ENCODE measurements at regions not wholly inside any gene's neighbourhood (a gene's known extent, or its start where the extent isn't known, plus 50 kb on each side); places are given as distances from the start of the nearest gene placed in this dataset.

DNA sequence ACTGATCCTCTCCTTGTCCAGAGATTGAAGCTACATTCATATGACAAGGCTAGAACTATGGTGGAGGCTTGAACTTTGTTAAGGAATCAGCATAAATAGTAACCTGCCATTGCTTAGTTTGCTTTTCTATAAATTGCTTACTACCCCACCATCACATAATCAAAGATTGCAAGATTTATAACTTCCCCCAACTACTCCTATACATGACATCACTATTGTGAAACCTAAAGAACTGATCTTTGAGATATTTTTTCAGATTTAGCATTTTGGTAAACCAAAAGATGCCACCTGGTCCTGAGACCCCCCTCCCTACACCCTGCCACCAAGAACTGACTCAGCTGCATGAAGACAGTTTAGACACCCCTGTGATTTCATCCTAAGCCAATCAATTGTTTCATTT, 385.3 kb downstream of the CDC5L start:
- TF ChIP-seq EGR1 (IDR thresholded peaks at IDR 0.05) (no peak), NFIC (IDR thresholded peaks at IDR 0.05) (no peak), CEBPB (IDR thresholded peaks at IDR 0.05) (no peak), CREB1 (IDR thresholded peaks at IDR 0.05; ENCODE audit: low read depth) (no peak), TCF12 (IDR thresholded peaks at IDR 0.05; ENCODE audit: low read depth) (no peak), TEAD4 (IDR thresholded peaks at IDR 0.05) (no peak), TAF1 (IDR thresholded peaks at IDR 0.05; ENCODE audit: low read depth) (no peak), RAD21 (IDR thresholded peaks at IDR 0.05; ENCODE audit: low read depth) (no peak), ZBTB7A (IDR thresholded peaks at IDR 0.05; ENCODE audit: low read depth) (no peak)
- TF ChIP-seq, protein P1, sequence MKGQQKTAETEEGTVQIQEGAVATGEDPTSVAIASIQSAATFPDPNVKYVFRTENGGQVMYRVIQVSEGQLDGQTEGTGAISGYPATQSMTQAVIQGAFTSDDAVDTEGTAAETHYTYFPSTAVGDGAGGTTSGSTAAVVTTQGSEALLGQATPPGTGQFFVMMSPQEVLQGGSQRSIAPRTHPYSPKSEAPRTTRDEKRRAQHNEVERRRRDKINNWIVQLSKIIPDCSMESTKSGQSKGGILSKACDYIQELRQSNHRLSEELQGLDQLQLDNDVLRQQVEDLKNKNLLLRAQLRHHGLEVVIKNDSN (IDR thresholded peaks at IDR 0.05), result no peak
- TF ChIP-seq, protein P2, sequence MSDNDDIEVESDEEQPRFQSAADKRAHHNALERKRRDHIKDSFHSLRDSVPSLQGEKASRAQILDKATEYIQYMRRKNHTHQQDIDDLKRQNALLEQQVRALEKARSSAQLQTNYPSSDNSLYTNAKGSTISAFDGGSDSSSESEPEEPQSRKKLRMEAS (IDR thresholded peaks at IDR 0.05), result no peak

DNA sequence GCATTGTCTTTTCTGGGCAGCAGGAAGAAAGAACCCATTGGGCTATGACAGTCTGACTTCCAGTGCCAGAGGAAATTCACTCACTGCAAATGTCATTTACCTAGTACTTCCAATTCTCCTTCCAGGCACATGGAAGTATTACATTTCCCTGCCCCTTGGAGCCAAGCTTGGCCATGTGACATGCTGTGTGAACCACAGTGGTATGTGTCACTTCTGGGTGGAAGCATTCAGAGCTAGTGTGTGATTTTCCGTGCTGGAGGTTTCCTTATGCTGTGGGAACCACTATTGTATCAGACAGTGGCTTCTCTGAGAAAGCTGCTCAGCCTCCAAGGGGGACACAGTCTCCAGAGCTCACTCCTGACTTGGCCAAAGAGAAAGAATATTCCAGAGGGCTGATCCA, 387.6 kb downstream of the CDC5L start:
- TF ChIP-seq, protein P1 (IDR thresholded peaks at IDR 0.05), result 0 out of 2 replicates have a peak, but pooled peaks have one; percentile 6
- TF ChIP-seq, protein P3, sequence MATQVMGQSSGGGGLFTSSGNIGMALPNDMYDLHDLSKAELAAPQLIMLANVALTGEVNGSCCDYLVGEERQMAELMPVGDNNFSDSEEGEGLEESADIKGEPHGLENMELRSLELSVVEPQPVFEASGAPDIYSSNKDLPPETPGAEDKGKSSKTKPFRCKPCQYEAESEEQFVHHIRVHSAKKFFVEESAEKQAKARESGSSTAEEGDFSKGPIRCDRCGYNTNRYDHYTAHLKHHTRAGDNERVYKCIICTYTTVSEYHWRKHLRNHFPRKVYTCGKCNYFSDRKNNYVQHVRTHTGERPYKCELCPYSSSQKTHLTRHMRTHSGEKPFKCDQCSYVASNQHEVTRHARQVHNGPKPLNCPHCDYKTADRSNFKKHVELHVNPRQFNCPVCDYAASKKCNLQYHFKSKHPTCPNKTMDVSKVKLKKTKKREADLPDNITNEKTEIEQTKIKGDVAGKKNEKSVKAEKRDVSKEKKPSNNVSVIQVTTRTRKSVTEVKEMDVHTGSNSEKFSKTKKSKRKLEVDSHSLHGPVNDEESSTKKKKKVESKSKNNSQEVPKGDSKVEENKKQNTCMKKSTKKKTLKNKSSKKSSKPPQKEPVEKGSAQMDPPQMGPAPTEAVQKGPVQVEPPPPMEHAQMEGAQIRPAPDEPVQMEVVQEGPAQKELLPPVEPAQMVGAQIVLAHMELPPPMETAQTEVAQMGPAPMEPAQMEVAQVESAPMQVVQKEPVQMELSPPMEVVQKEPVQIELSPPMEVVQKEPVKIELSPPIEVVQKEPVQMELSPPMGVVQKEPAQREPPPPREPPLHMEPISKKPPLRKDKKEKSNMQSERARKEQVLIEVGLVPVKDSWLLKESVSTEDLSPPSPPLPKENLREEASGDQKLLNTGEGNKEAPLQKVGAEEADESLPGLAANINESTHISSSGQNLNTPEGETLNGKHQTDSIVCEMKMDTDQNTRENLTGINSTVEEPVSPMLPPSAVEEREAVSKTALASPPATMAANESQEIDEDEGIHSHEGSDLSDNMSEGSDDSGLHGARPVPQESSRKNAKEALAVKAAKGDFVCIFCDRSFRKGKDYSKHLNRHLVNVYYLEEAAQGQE (IDR thresholded peaks at IDR 0.05; ENCODE audit: low read depth), result no peak

DNA sequence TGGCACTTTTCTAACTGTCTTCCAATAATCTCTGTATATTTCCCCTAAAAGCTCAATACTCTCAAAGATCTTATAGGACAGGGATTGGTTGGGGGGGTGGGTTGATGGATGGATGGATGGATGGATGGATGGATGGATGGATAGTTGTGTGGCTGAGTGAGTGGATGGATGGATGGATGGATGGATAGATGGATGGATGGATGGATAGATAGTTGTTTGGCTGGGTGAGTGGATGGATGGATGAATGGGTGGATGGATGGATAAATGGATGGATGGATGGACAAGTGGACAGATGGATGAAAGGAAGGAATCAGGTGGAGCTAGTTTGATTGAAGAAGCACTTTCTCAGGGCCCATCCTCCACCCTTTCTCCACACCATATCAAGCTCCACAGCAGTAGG, 388.8 kb downstream of the CDC5L start:
- TF ChIP-seq YY1 (IDR thresholded peaks at IDR 0.05; ENCODE audit: low read depth), result no peak
- no peak for TF ChIP-seq EP300 (IDR thresholded peaks at IDR 0.05; ENCODE audit: borderline replicate concordance)
- TF ChIP-seq CEBPB (IDR thresholded peaks at IDR 0.05), result no peak

DNA sequence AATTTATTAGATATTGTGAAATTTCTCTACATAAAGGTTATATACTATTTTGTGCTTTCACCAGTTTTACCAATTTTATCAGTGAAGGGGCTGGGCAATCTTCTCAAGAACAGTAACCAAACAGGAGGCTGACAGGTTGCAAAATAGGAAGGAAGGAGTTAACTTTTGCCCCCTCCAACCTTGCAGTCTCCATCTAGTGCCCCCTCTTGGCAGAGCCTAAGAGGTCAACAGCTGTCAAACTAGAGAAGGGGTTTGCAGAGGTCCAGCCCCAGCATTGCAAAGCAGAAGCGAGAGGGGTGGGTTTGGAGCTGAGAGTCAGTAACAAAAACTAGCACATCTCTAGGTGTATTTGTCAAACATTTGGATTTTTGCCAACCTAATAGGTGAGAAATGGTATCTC, 391.0 kb downstream of the CDC5L start:
- TF ChIP-seq YY1 (IDR thresholded peaks at IDR 0.05; ENCODE audit: low read depth) (no peak), EGR1 (IDR thresholded peaks at IDR 0.05) (no peak), ZBTB7A (IDR thresholded peaks at IDR 0.05; ENCODE audit: low read depth) (no peak), NFIC (IDR thresholded peaks at IDR 0.05) (no peak)
- TF ChIP-seq, protein P1 (IDR thresholded peaks at IDR 0.05), result no peak
